K562 (cell line): ENCODE measurements at regions not wholly inside any gene's neighbourhood (a gene's known extent, or its start where the extent isn't known, plus 50 kb on each side); places are given as distances from the start of the nearest gene placed in this dataset.

Experiments used
- ATAC-seq: fragments of 200-7000 bp; cut with Tn5 transposase; 3 replicates; pipeline ENCODE4 v1.9.1; 2020; ENCODE audit warnings: moderate library complexity
- BruUV-seq: library from RNA; stranded (reverse); fragments of 400-500 nt; replicated peaks from 2 replicates; lab custom pipeline; 2021; lab: Mats Ljungman, UMichigan
- CTCF ChIA-PET: fragments of 300-600 bp; formaldehyde crosslinking; extraction: SDS; loops from one replicate; lab custom pipeline; 2021; ENCODE audit warnings: low intra/inter-chr PET ratio; lab: Yijun Ruan, JAX
- POLR2A ChIA-PET: fragments of 300-600, 350-650 bp; sonication (Branson Sonifier 250); formaldehyde crosslinking; extraction: SDS; loops from one replicate; lab custom pipeline; 2021; ENCODE audit warnings: antibody characterized with exemption, inconsistent platforms; lab: Yijun Ruan, JAX
- DNase-seq, 4 experiments: peaks; one replicate each; pipeline versions ENCODE4 v3.0.0 to v3.0.0-alpha.2; 2011 to 2018; ENCODE audit warnings: low spot score in 3 of 4, mixed read lengths in 3 of 4; ENCODE audit errors: extremely low read depth in 1 of 4
- FAIRE-seq: peaks from 2 replicates; lab custom pipeline; 2011; peaks lifted over from hg19 to GRCh38; lab: Jason Lieb, UNC
- H2AFZ ChIP-seq: 2 replicates; pipeline ENCODE4 v1.6.0; 2011; ENCODE audit warnings: low read depth, low read length, control low read depth, inconsistent platforms
- H3K27ac ChIP-seq: fragments of 200-600 bp; 3 replicates; pipeline ENCODE4 v1.8.0; 2011; ENCODE audit warnings: low read depth, mild to moderate bottlenecking, control low read depth, inconsistent platforms, low read length, moderate library complexity, mixed read lengths; ENCODE audit errors: extremely low read depth
- H3K27me3 ChIP-seq, 2 experiments: fragments of 300-600 bp in 1 of 2; 2 replicates in 1 of 2; 3 replicates in 1 of 2; pipeline versions ENCODE4 v1.6.0 to v1.8.0; 2011; ENCODE audit warnings: inconsistent platforms in 2 of 2, low read length in 2 of 2, mild to moderate bottlenecking in 1 of 2, mixed read lengths in 1 of 2, moderate library complexity in 1 of 2; ENCODE audit not compliant: control insufficient read depth in 2 of 2, insufficient read depth in 2 of 2
- H3K36me3 ChIP-seq: fragments of 300-600 bp; 3 replicates; pipeline ENCODE4 v1.8.0; 2011; ENCODE audit warnings: mild to moderate bottlenecking, low read length, inconsistent platforms; ENCODE audit not compliant: control insufficient read depth, insufficient read depth
- H3K4me1 ChIP-seq, 2 experiments: fragments of 200-600 bp in 1 of 2; replicated peaks in 1 of 2; 2 replicates in 1 of 2; 3 replicates in 1 of 2; pipeline versions ENCODE4 v1.5.1 to v1.8.0; 2011; ENCODE audit warnings: inconsistent platforms in 2 of 2, low read length in 2 of 2, mild to moderate bottlenecking in 1 of 2, mixed read lengths in 1 of 2, moderate library complexity in 1 of 2; ENCODE audit not compliant: control insufficient read depth in 2 of 2, insufficient read depth in 2 of 2
- H3K4me2 ChIP-seq: 2 replicates; pipeline ENCODE4 v1.6.1; 2011; ENCODE audit warnings: low read length, control low read depth, inconsistent platforms, mixed read lengths; ENCODE audit not compliant: insufficient read depth
- H3K4me3 ChIP-seq: fragments of 200-600 bp; sonication (generic), shearing (Covaris generic); 2 replicates; pipeline ENCODE4 v1.5.1; 2016; ENCODE audit warnings: control low read depth, inconsistent platforms
- H3K79me2 ChIP-seq: fragments of 200-600 bp; 3 replicates; pipeline ENCODE4 v1.8.0; 2011; ENCODE audit warnings: low read length, inconsistent platforms; ENCODE audit not compliant: control insufficient read depth, insufficient read depth
- H3K9ac ChIP-seq, 2 experiments: 2 replicates each; pipeline versions ENCODE4 v1.6.0 to v1.6.1; 2011; ENCODE audit warnings: low read depth in 2 of 2, low read length in 2 of 2, control low read depth in 1 of 2, inconsistent platforms in 1 of 2, mild to moderate bottlenecking in 1 of 2, mixed read lengths in 1 of 2; ENCODE audit not compliant: insufficient read depth in 1 of 2
- H3K9me1 ChIP-seq: one replicate; pipeline ENCODE4 v1.6.0; 2011; ENCODE audit warnings: inconsistent platforms, mild to moderate bottlenecking, low read length, moderate library complexity; ENCODE audit not compliant: control insufficient read depth, insufficient read depth
- H3K9me3 ChIP-seq: replicated peaks from 2 replicates; pipeline ENCODE4 v1.5.1; 2011; ENCODE audit warnings: low read depth, low read length, inconsistent platforms; ENCODE audit not compliant: control insufficient read depth, insufficient read depth
- H4K20me1 ChIP-seq: replicated peaks from 2 replicates; pipeline ENCODE4 v1.6.1; 2011; ENCODE audit warnings: low read length, inconsistent platforms, mixed read lengths; ENCODE audit not compliant: control insufficient read depth, insufficient read depth
- BRD4 ChIP-seq: fragments of 200-600 bp; sonication (generic); IDR thresholded peaks from 2 replicates; pipeline ENCODE4 v1.6.1; 2017; ENCODE audit warnings: inconsistent platforms
- BRF2 ChIP-seq: IDR thresholded peaks from 3 replicates; pipeline ENCODE4 v1.6.1; 2011; ENCODE audit warnings: borderline replicate concordance, mild to moderate bottlenecking; ENCODE audit not compliant: insufficient read length, insufficient read depth
- CHD1 ChIP-seq: fragments of 200-600 bp; sonication (generic); IDR thresholded peaks from one replicate; pipeline ENCODE4 v1.6.1; 2012; ENCODE audit warnings: mild to moderate bottlenecking, moderate library complexity, low read length, inconsistent platforms
- HES1 ChIP-seq: fragments of 450-650 bp; IDR thresholded peaks from 2 replicates; pipeline ENCODE4 v1.6.1; 2016; ENCODE audit warnings: low read depth, mild to moderate bottlenecking, moderate library complexity
- NFYB ChIP-seq: IDR thresholded peaks from 2 replicates; pipeline ENCODE4 v1.6.1; 2011; ENCODE audit warnings: mild to moderate bottlenecking, moderate library complexity; ENCODE audit not compliant: insufficient read length; ENCODE audit errors: extremely low read depth
- ZNF140 ChIP-seq: fragments of 250-450 bp; sonication (Bioruptor Pico); IDR thresholded peaks from 2 replicates; pipeline ENCODE4 v1.8.0; 2021; ENCODE audit warnings: moderate library complexity, mild to moderate bottlenecking, inconsistent platforms
- ZNF253 ChIP-seq: fragments of 250-450 bp; sonication (Bioruptor Pico); conservative IDR thresholded peaks from 2 replicates; pipeline ENCODE4 v1.6.1; 2021; ENCODE audit warnings: mild to moderate bottlenecking
- WGBS: fragments of 100-300 bp; shearing (Covaris generic); methylation state at CpG from one replicate; pipeline ENCODE4 v1.1.6; 2016; ENCODE audit warnings: low coverage, mixed read lengths; ENCODE audit not compliant: insufficient coverage; ENCODE audit errors: missing lambda C conversion rate; 5-methylcytosine and 5-hydroxymethylcytosine counted together
- in situ Hi-C: fragments of 300-500 bp; cut with MboI; formaldehyde crosslinking; loops from 4 replicates; pipeline ENCODE4 v1.15.0; 2018; ENCODE audit warnings: inconsistent platforms, mixed read lengths
- intact Hi-C: fragments of 100-400 bp; cut with micrococcal nuclease; formaldehyde crosslinking; loops from 2 replicates; pipeline ENCODE4 v1.14.2; 2022

DNA sequence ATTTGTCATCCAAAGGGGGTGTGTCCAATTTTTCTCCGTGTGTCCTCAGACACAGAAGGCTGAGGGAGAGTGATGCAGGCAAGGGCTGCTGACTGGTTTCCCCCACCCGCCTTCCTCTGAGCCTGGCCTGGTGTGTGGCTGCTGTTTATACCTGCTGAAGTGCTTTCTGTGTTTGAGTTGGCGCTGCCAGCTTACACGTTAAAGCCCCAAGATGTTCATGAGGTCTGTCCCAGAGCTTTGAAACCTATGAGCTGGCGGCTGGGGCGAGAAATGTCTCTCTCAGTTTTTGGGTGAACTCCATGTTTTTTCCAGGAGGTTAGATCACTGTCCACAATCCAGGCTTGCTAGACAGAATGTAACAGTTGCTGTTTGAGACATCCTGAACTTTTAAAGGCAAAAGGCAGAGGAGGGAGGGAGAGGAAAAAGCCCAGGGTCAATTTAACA is 69.0 kb upstream of the CCN2 start:
- no peaks in the 10 kb centered on the region for H3K79me2 ChIP-seq
- POLR2A ChIA-PET: no interaction called here
- in situ Hi-C loops: no loop called here
- no peak overlapping the region for H3K4me2 ChIP-seq
- no peaks in the 10 kb centered on the region for H4K20me1 ChIP-seq
- no peaks in the 10 kb centered on the region for H3K4me1 ChIP-seq
- no peak for TF ChIP-seq BRD4
- TF ChIP-seq CHD1: no peak
- no peak for TF ChIP-seq ZNF253 (CRISPR knock-in tag)
- TF ChIP-seq HES1: no peak
- no peak for TF ChIP-seq BRF2
- no peak for TF ChIP-seq NFYB
- TF ChIP-seq ZNF140: no peak
- DNase-seq: no peak
- no TSS peak for BruUV-seq
- WGBS: 3% methylated on average over 5 of the region's 6 CpGs
- H2AFZ ChIP-seq: no peak overlapping the region
- no peak for ATAC-seq
- FAIRE-seq: no peak
- H3K9me1 ChIP-seq: no peaks in the 10 kb centered on the region
- no peak overlapping the region for H3K9ac ChIP-seq
- CTCF ChIA-PET: no interaction called here
- H3K9me3 ChIP-seq: no peaks in the 10 kb centered on the region
- intact Hi-C loops: no loop called here
- no peak overlapping the region for H3K4me3 ChIP-seq
- H3K36me3 ChIP-seq: no peaks in the 10 kb centered on the region
- H3K27ac ChIP-seq: no peak overlapping the region
- H3K27me3 ChIP-seq: no peaks in the 10 kb centered on the region
